H9 (cell line): ENCODE measurements at regions not wholly inside any gene's neighbourhood (a gene's known extent, or its start where the extent isn't known, plus 50 kb on each side); places are given as distances from the start of the nearest gene placed in this dataset.

Experiments used
- DNase-seq: peaks from one replicate; pipeline ENCODE4 v3.0.0-alpha.2; 2017
- H2AFZ ChIP-seq: one replicate; pipeline ENCODE4 v1.6.1; 2013; ENCODE audit warnings: mild to moderate bottlenecking, low read length, control low read depth, moderate library complexity
- H2AK5ac ChIP-seq: 2 replicates; pipeline ENCODE4 v1.6.1; 2013; ENCODE audit warnings: low read length, control low read depth, mixed read lengths; ENCODE audit not compliant: insufficient read length
- H2BK120ac ChIP-seq: one replicate; pipeline ENCODE4 v1.6.1; 2013; ENCODE audit warnings: low read depth, mild to moderate bottlenecking, low read length, control low read depth, inconsistent platforms; ENCODE audit not compliant: poor library complexity, severe bottlenecking
- H2BK12ac ChIP-seq: 2 replicates; pipeline ENCODE4 v1.6.1; 2013; ENCODE audit warnings: low read length, control low read depth, mixed read lengths, low read depth; ENCODE audit not compliant: insufficient read length
- H2BK15ac ChIP-seq: 2 replicates; pipeline ENCODE4 v1.6.1; 2013; ENCODE audit warnings: low read depth, low read length, control low read depth
- H2BK20ac ChIP-seq: one replicate; pipeline ENCODE4 v1.6.1; 2013; ENCODE audit warnings: low read depth, mild to moderate bottlenecking, low read length, control low read depth, inconsistent platforms; ENCODE audit not compliant: poor library complexity, severe bottlenecking
- H2BK5ac ChIP-seq: 2 replicates; pipeline ENCODE4 v1.6.1; 2013; ENCODE audit warnings: low read length, control low read depth, mixed read lengths; ENCODE audit not compliant: insufficient read length
- H3K14ac ChIP-seq: 2 replicates; pipeline ENCODE4 v1.6.1; 2013; ENCODE audit warnings: low read length, control low read depth; ENCODE audit not compliant: insufficient read depth
- H3K18ac ChIP-seq: 2 replicates; pipeline ENCODE4 v1.6.1; 2013; ENCODE audit warnings: low read depth, mild to moderate bottlenecking, mixed read lengths, low read length, control low read depth; ENCODE audit not compliant: insufficient read length
- H3K23ac ChIP-seq: 2 replicates; pipeline ENCODE4 v1.6.1; 2013; ENCODE audit warnings: low read length, control low read depth, mixed read lengths, low read depth; ENCODE audit not compliant: insufficient read length
- H3K23me2 ChIP-seq: 2 replicates; pipeline ENCODE4 v1.6.1; 2013; ENCODE audit warnings: low read depth, mild to moderate bottlenecking, mixed read lengths, low read length, control low read depth; ENCODE audit not compliant: insufficient read length, poor library complexity, severe bottlenecking
- H3K27ac ChIP-seq: 2 replicates; pipeline ENCODE4 v1.5.1; 2013; ENCODE audit warnings: low read length, control low read depth, mixed read lengths, low read depth; ENCODE audit not compliant: insufficient read length
- H3K27me3 ChIP-seq: 2 replicates; pipeline ENCODE4 v1.6.1; 2013; ENCODE audit warnings: low read length, control low read depth, inconsistent platforms; ENCODE audit not compliant: insufficient read depth
- H3K4ac ChIP-seq: 2 replicates; pipeline ENCODE4 v1.6.1; 2013; ENCODE audit warnings: low read depth, mild to moderate bottlenecking, control low read depth, inconsistent platforms, low read length, moderate library complexity
- H3K4me1 ChIP-seq: 2 replicates; pipeline ENCODE4 v1.6.1; 2013; ENCODE audit warnings: low read length, control low read depth, inconsistent platforms; ENCODE audit not compliant: insufficient read depth
- H3K4me2 ChIP-seq: 2 replicates; pipeline ENCODE4 v1.6.1; 2013; ENCODE audit warnings: low read length, control low read depth, mixed read lengths; ENCODE audit not compliant: insufficient read length, insufficient read depth
- H3K56ac ChIP-seq: 2 replicates; pipeline ENCODE4 v1.6.1; 2013; ENCODE audit warnings: low read depth, mild to moderate bottlenecking, mixed read lengths, low read length, control low read depth; ENCODE audit not compliant: insufficient read length
- H3K79me1 ChIP-seq: 2 replicates; pipeline ENCODE4 v1.6.1; 2013; ENCODE audit warnings: low read depth, mild to moderate bottlenecking, moderate library complexity, low read length, control low read depth, inconsistent platforms; ENCODE audit not compliant: insufficient read depth, poor library complexity, severe bottlenecking
- H3K79me2 ChIP-seq: 2 replicates; pipeline ENCODE4 v1.6.1; 2013; ENCODE audit warnings: low read length, control low read depth, inconsistent platforms; ENCODE audit not compliant: insufficient read depth
- H3K9ac ChIP-seq: 2 replicates; pipeline ENCODE4 v1.6.1; 2013; ENCODE audit warnings: low read length, control low read depth, mixed read lengths; ENCODE audit not compliant: insufficient read length; ENCODE audit errors: extremely low read depth
- H3K9me3 ChIP-seq: one replicate; pipeline ENCODE4 v1.6.1; 2013; ENCODE audit warnings: low read depth, low read length, inconsistent platforms; ENCODE audit not compliant: control insufficient read depth
- H3T11ph ChIP-seq: one replicate; pipeline ENCODE4 v1.6.1; 2013; ENCODE audit warnings: mild to moderate bottlenecking, low read length, control low read depth, inconsistent platforms
- H4K20me1 ChIP-seq: one replicate; pipeline ENCODE4 v1.6.1; 2013; ENCODE audit not compliant: control insufficient read depth, insufficient read length, insufficient read depth
- H4K5ac ChIP-seq: 2 replicates; pipeline ENCODE4 v1.6.1; 2013; ENCODE audit warnings: low read depth, mild to moderate bottlenecking, mixed read lengths, low read length, control low read depth; ENCODE audit not compliant: insufficient read length
- H4K8ac ChIP-seq: replicated peaks from 2 replicates; pipeline ENCODE4 v1.6.1; 2013; ENCODE audit warnings: low read length, control low read depth, mixed read lengths, low read depth; ENCODE audit not compliant: insufficient read length
- H4K91ac ChIP-seq: 2 replicates; pipeline ENCODE4 v1.6.1; 2013; ENCODE audit warnings: low read depth, mild to moderate bottlenecking, moderate library complexity, mixed read lengths, low read length, control low read depth; ENCODE audit not compliant: insufficient read length
- H3K27ac Mint-ChIP-seq, 3 experiments: 2 replicates in 2 of 3; 3 replicates in 1 of 3; pipeline ENCODE4 v1.8.0; 2020 to 2021; ENCODE audit warnings: mixed read lengths in 3 of 3, mild to moderate bottlenecking in 1 of 3, moderate library complexity in 1 of 3
- H3K27me3 Mint-ChIP-seq: 2 replicates; pipeline ENCODE4 v1.8.0; 2021; ENCODE audit warnings: low read depth, mild to moderate bottlenecking, moderate library complexity, mixed read lengths
- H3K36me3 Mint-ChIP-seq, 3 experiments: 2 replicates in 2 of 3; 3 replicates in 1 of 3; pipeline ENCODE4 v1.8.0; 2020 to 2021; ENCODE audit warnings: low read depth in 3 of 3, mixed read lengths in 3 of 3; ENCODE audit not compliant: insufficient read depth in 1 of 3
- H3K4me1 Mint-ChIP-seq, 2 experiments: 2 replicates each; pipeline ENCODE4 v1.8.0; 2020; ENCODE audit warnings: mixed read lengths in 2 of 2
- H3K4me3 Mint-ChIP-seq, 2 experiments: 2 replicates in 1 of 2; 3 replicates in 1 of 2; pipeline ENCODE4 v1.8.0; 2020 to 2021; ENCODE audit warnings: mild to moderate bottlenecking in 2 of 2, mixed read lengths in 2 of 2, moderate library complexity in 1 of 2
- H3K9me3 Mint-ChIP-seq, 2 experiments: 2 replicates in 1 of 2; 3 replicates in 1 of 2; pipeline ENCODE4 v1.8.0; 2020; ENCODE audit warnings: mild to moderate bottlenecking in 2 of 2, mixed read lengths in 2 of 2, moderate library complexity in 1 of 2
- CTCF ChIP-seq: fragments of 200-600 bp; sonication (generic); conservative IDR thresholded peaks from 3 replicates; pipeline ENCODE4 v1.8.0; 2021; ENCODE audit warnings: antibody characterized with exemption, mild to moderate bottlenecking
- WGBS: extraction: QIAGEN DNeasy Blood & Tissue Kit; methylation state at CpG from one replicate; pipeline ENCODE4 v1.1.7; 2013; ENCODE audit warnings: missing lambda C conversion rate, low lambda C conversion rate, mixed read lengths; ENCODE audit not compliant: insufficient read length; ENCODE audit errors: extremely low coverage; 5-methylcytosine and 5-hydroxymethylcytosine counted together

DNA sequence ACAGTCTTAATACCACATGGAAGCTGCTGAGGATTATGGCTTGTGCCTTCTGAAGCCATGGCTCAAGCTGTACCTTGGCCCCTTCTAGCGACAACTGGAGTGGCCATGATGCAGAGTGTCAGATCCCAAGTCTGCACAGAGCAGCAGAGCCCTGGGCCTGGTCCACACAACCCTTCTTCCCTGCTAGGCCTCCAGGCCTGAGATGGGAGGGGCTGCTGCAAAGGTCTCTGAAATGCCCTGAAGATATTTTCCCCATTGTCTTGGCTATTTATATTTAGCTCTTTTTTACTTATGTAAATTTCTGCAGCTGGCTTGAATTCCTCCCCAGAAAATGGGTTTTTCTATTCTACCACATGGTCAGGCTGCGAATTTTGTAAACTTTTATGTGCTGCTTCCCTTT is 804.6 kb upstream of the ZWINT start:
- no peak overlapping the region for H3K18ac ChIP-seq
- H3K9me3 Mint-ChIP-seq, result peaks cover 0 to 2% of the 10 kb centered on the region in 2 experiments; a peak in 2 of 5 replicates
- peaks cover 29 to 32% of the 10 kb centered on the region in 2 experiments for H3K4me1 Mint-ChIP-seq
- no peak overlapping the region for H2AK5ac ChIP-seq
- H3K14ac ChIP-seq, result no peak overlapping the region; the same call in 1 of the 2 replicates
- no peak overlapping the region for H3K9ac ChIP-seq
- H4K20me1 ChIP-seq, result no peaks in the 10 kb centered on the region
- no peak overlapping the region for H3K23ac ChIP-seq
- H3K4me1 ChIP-seq, result peaks cover 3% of the 10 kb centered on the region; the same call in 1 of the 2 replicates
- H3K23me2 ChIP-seq, result no peaks in the 10 kb centered on the region
- H3K79me2 ChIP-seq, result no peaks in the 10 kb centered on the region; the same call in 1 of the 2 replicates
- H3T11ph ChIP-seq, result no peak overlapping the region
- no peak overlapping the region for H4K91ac ChIP-seq
- no peaks in the 10 kb centered on the region for H3K27me3 ChIP-seq
- H4K8ac ChIP-seq, result no peak overlapping the region
- no peaks in the 10 kb centered on the region for H3K9me3 ChIP-seq
- H3K79me1 ChIP-seq, result no peaks in the 10 kb centered on the region
- no peak overlapping the region for H2BK20ac ChIP-seq
- H2BK120ac ChIP-seq, result no peak overlapping the region
- H3K56ac ChIP-seq, result no peak overlapping the region
- H3K4me2 ChIP-seq, result no peak overlapping the region
- H3K4me3 Mint-ChIP-seq, result no peak overlapping the region
- H4K5ac ChIP-seq, result no peak overlapping the region
- peak; percentile 28 for DNase-seq
- WGBS, result no CpG with 5 or more reads among the region's 2 CpGs
- no peak overlapping the region for H3K27ac Mint-ChIP-seq
- TF ChIP-seq CTCF, result no peak
- peaks cover 1 to 10% (median 6%) of the 10 kb centered on the region in 3 experiments; a peak in 4 of 7 replicates for H3K36me3 Mint-ChIP-seq
- no peaks in the 10 kb centered on the region; the same call in 1 of the 2 replicates for H3K27me3 Mint-ChIP-seq
- H3K27ac ChIP-seq, result no peak overlapping the region
- H2BK5ac ChIP-seq, result no peak overlapping the region
- H3K4ac ChIP-seq, result no peak overlapping the region
- no peak overlapping the region for H2BK15ac ChIP-seq
- no peak overlapping the region for H2AFZ ChIP-seq
- no peak overlapping the region for H2BK12ac ChIP-seq
